Astrocyte (in vitro differentiated cells and primary cell): ENCODE measurements at regions not wholly inside any gene's neighbourhood (a gene's known extent, or its start where the extent isn't known, plus 50 kb on each side); places are given as distances from the start of the nearest gene placed in this dataset.

Source experiments
- EZH2 ChIP-seq: IDR thresholded peaks from 2 replicates; pipeline ENCODE4 v1.6.1; 2012; ENCODE audit warnings: mild to moderate bottlenecking, low read length, inconsistent platforms; ENCODE audit not compliant: insufficient read depth
- TF ChIP-seq, protein P1 (sequence below): IDR thresholded peaks from 2 replicates; pipeline ENCODE4 v1.5.1; 2011; ENCODE audit warnings: low read depth, mild to moderate bottlenecking, inconsistent platforms, low read length, moderate library complexity; ENCODE audit not compliant: insufficient read depth

DNA sequence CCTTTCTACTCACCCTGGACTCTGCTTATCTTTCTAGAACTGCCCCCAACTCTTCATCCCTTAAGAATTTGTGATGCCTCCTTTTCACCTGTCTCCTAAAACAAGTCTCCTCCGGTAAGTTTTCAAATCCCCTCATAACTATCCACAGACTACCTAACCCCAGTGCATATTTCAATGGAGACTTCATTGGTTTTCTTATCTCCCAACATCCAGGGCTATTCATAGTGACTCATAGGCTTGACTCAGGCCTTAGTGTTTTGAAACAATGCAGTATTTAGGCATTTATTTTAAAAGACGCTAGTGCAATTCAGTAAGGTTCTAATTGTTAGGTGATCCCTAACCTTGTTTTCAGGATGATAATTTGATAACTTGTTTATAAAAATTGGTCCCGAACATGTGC, 399.2 kb downstream of the CPS1 start:
- TF ChIP-seq, protein P1, sequence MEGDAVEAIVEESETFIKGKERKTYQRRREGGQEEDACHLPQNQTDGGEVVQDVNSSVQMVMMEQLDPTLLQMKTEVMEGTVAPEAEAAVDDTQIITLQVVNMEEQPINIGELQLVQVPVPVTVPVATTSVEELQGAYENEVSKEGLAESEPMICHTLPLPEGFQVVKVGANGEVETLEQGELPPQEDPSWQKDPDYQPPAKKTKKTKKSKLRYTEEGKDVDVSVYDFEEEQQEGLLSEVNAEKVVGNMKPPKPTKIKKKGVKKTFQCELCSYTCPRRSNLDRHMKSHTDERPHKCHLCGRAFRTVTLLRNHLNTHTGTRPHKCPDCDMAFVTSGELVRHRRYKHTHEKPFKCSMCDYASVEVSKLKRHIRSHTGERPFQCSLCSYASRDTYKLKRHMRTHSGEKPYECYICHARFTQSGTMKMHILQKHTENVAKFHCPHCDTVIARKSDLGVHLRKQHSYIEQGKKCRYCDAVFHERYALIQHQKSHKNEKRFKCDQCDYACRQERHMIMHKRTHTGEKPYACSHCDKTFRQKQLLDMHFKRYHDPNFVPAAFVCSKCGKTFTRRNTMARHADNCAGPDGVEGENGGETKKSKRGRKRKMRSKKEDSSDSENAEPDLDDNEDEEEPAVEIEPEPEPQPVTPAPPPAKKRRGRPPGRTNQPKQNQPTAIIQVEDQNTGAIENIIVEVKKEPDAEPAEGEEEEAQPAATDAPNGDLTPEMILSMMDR: no peak
- no peak for TF ChIP-seq EZH2
